ENCODE measurements at regions not wholly inside any gene's neighbourhood (a gene's known extent, or its start where the extent isn't known, plus 50 kb on each side); places are given as distances from the start of the nearest gene placed in this dataset.
"Not testable (repeated sequence)": the region's sequence is repeated elsewhere in the genome, so short reads cannot be mapped to it uniquely, and the experiment has no call there.

DNA sequence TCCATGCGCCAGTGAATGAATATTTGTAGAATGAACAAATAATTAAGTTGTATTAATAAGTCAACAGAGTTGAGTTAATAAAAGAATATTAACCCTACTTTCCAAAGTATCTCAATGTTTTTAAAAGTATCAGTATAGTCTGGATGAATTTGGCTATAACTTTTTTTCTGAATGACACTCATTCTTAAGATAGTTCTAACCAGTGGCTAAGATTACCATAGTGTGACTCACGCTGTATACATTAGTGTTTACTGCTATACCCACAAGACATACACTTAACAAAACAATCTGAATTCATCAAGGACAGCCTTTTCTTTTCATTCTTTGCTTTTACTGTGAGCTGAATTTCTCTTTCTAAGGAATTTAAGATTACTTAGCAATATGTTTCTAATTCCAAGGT lies 77.0 kb upstream of the PDE1A start:
- Histone ChIP-seq H3K36me3 (ENCODE audit: insufficient read depth in 1 of 2, low read depth in 1 of 2) (no peaks in the 10 kb centered on the region), H3K4me3 (no peak overlapping the region), H3K27ac (no peak overlapping the region), H3K27me3 (ENCODE audit: insufficient read depth in 3 of 3, low read length in 2 of 3) (no peaks in the 10 kb centered on the region), H3K9me3 (no peaks in the 10 kb centered on the region), H3K4me1 (no peaks in the 10 kb centered on the region)
- TF ChIP-seq, protein P1, sequence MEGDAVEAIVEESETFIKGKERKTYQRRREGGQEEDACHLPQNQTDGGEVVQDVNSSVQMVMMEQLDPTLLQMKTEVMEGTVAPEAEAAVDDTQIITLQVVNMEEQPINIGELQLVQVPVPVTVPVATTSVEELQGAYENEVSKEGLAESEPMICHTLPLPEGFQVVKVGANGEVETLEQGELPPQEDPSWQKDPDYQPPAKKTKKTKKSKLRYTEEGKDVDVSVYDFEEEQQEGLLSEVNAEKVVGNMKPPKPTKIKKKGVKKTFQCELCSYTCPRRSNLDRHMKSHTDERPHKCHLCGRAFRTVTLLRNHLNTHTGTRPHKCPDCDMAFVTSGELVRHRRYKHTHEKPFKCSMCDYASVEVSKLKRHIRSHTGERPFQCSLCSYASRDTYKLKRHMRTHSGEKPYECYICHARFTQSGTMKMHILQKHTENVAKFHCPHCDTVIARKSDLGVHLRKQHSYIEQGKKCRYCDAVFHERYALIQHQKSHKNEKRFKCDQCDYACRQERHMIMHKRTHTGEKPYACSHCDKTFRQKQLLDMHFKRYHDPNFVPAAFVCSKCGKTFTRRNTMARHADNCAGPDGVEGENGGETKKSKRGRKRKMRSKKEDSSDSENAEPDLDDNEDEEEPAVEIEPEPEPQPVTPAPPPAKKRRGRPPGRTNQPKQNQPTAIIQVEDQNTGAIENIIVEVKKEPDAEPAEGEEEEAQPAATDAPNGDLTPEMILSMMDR (IDR thresholded peaks at IDR 0.05) = no peak
- DNase-seq = no peak
- intact Hi-C loops (cut with DNase I) = no loop called here
- ATAC-seq = no peak
- 76 to 96% (median 94%) methylated on average over 2 of the region's 2 CpGs for WGBS, 3 donors

DNA sequence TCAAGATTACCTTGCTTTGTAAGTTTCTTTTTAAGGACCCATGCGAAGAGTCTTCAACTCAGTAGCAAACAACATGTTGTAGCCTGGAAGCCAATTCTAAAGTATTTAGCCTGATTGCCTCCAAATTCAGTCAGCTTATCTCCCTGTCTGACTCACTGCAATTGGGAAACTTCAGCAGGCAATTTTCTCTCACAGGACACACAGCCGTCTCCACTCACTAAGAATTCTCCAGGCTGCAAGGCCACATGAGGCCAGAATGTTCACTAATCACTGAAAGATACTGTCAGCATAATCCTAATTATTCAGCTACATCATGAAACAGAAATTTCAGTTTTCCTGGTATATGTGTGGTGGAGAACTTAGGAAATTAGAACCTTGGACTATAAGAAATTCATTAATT lies 78.1 kb upstream of the PDE1A start:
- Histone ChIP-seq H3K4me1 (no peaks in the 10 kb centered on the region), H3K4me3 (no peak overlapping the region), H3K36me3 (ENCODE audit: insufficient read depth in 1 of 2, low read depth in 1 of 2) (no peaks in the 10 kb centered on the region), H3K27ac (no peak overlapping the region), H3K9me3 (no peaks in the 10 kb centered on the region), H3K27me3 (ENCODE audit: insufficient read depth in 3 of 3, low read length in 2 of 3) (no peaks in the 10 kb centered on the region)
- TF ChIP-seq, protein P1 (IDR thresholded peaks at IDR 0.05) = no peak
- DNase-seq (no peak), ATAC-seq (no peak)
- WGBS, 3 donors = 67 to 74% (median 67%) methylated on average over 2 of the region's 2 CpGs
- intact Hi-C loops (cut with DNase I) = no loop called here

DNA sequence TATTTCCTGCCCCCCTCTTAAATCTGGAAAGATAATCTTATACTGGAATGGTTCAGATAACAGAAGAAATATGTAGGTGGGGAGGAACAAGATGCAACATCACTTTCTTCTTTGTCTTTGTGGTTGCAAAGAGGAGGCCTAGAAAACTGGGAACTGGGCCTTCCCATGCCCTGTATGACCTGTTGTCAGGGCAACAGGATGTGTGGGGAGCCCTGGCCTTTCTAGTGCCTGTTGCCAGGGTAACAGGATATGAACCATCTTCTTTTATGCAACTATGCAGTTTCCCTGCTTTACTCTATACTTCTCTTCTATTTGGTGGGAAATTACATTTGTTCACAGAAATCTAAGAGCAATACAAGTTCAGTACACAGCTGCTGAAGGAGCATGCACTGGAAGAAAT lies 79.8 kb upstream of the PDE1A start:
- TF ChIP-seq, protein P1 (IDR thresholded peaks at IDR 0.05) = no peak
- intact Hi-C loops (cut with DNase I) = no loop called here
- no peaks in the 10 kb centered on the region for H3K9me3 ChIP-seq
- H3K36me3 ChIP-seq (ENCODE audit: insufficient read depth in 1 of 2, low read depth in 1 of 2) = no peaks in the 10 kb centered on the region
- no peaks in the 10 kb centered on the region for H3K27me3 ChIP-seq (ENCODE audit: insufficient read depth in 3 of 3, low read length in 2 of 3)
- H3K4me3 ChIP-seq = no peak overlapping the region
- H3K4me1 ChIP-seq = no peaks in the 10 kb centered on the region
- DNase-seq = no peak
- no peak for ATAC-seq
- no peak overlapping the region for H3K27ac ChIP-seq

DNA sequence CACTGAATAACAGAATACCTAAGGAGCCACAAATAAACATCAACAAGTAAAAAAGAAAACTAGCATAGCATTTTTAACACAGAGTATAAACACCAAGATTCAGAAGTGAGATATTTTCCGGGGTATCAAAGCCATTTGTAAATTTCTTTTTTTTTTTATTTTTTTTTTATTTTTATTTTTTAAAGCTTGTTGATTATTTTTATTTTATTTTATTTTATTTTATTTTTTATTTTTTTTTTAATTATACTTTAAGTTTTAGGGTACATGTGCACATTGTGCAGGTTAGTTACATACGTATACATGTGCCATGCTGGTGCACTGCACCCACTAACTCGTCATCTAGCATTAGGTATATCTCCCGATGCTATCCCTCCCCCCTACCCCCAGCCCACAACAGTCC lies 81.7 kb upstream of the PDE1A start:
- DNase-seq; intact Hi-C loops (cut with DNase I); H3K36me3 ChIP-seq (ENCODE audit: insufficient read depth in 1 of 2, low read depth in 1 of 2); H3K27ac ChIP-seq; H3K9me3 ChIP-seq; H3K27me3 ChIP-seq (ENCODE audit: insufficient read depth in 3 of 3, low read length in 2 of 3); H3K4me1 ChIP-seq; ATAC-seq; H3K4me3 ChIP-seq: not testable (repeated sequence)
- WGBS, 3 donors = 89 to 98% (median 89%) methylated on average over 2 to 4 of the region's 4 CpGs

DNA sequence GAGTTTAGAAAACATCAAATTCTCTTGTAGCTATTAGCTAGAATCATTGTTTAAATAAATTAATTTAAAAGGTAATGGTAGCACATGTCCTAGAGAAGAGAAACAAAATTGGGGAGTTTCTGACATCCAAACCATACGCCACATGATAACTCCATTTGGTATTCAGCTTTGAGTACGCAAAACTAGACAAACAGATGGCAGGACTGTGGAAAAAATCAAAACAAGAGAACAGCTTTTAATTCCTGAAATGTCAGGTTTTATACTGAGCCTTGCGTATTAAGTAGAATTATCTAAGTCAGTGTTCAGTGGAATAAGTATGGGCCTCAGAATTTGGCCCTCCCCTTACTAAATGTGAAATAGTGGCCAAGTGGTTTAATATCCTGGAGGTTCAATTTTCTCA lies 82.4 kb upstream of the PDE1A start:
- Histone ChIP-seq H3K4me1 (no peaks in the 10 kb centered on the region), H3K36me3 (ENCODE audit: insufficient read depth in 1 of 2, low read depth in 1 of 2) (no peaks in the 10 kb centered on the region), H3K4me3 (no peak overlapping the region), H3K27ac (no peak overlapping the region), H3K9me3 (no peaks in the 10 kb centered on the region), H3K27me3 (ENCODE audit: insufficient read depth in 3 of 3, low read length in 2 of 3) (no peaks in the 10 kb centered on the region)
- WGBS, 3 donors = 79 to 97% (median 94%) methylated on average over 3 of the region's 3 CpGs
- TF ChIP-seq, protein P1 (IDR thresholded peaks at IDR 0.05) = no peak
- DNase-seq (no peak), ATAC-seq (no peak)
- intact Hi-C loops (cut with DNase I) = no loop called here

Data from psoas muscle (tissue), 7 donors.